Skeletal muscle satellite cell (primary cell): ENCODE measurements at regions not wholly inside any gene's neighbourhood (a gene's known extent, or its start where the extent isn't known, plus 50 kb on each side); places are given as distances from the start of the nearest gene placed in this dataset.

ENCODE experiments used
- H3K27me3 ChIP-seq: 2 replicates; pipeline ENCODE4 v1.7.0; 2013; ENCODE audit warnings: low read length; ENCODE audit not compliant: control insufficient read depth, insufficient read depth
- H3K36me3 ChIP-seq: 2 replicates; pipeline ENCODE4 v1.7.0; 2013; ENCODE audit warnings: mild to moderate bottlenecking, control low read depth, low read length; ENCODE audit not compliant: insufficient read depth
- H3K4me1 ChIP-seq: 2 replicates; pipeline ENCODE4 v1.7.0; 2013; ENCODE audit warnings: low read length; ENCODE audit not compliant: control insufficient read depth, insufficient read depth
- H3K4me2 ChIP-seq: 2 replicates; pipeline ENCODE4 v1.7.0; 2013; ENCODE audit warnings: mild to moderate bottlenecking, low read length
- H3K4me3 ChIP-seq: 2 replicates; pipeline ENCODE4 v1.7.0; 2013; ENCODE audit warnings: low read length
- H3K9ac ChIP-seq: 2 replicates; pipeline ENCODE4 v1.7.0; 2013; ENCODE audit warnings: mild to moderate bottlenecking, low read depth, low read length, moderate library complexity
- H3K9me3 ChIP-seq: replicated peaks from 2 replicates; pipeline ENCODE4 v1.7.0; 2013; ENCODE audit warnings: mild to moderate bottlenecking, control low read depth, low read length

- Histone ChIP-seq H3K36me3 (no peaks in the 10 kb centered on the region), H3K4me1 (no peaks in the 10 kb centered on the region), H3K4me3 (no peak overlapping the region), H3K27me3 (no peaks in the 10 kb centered on the region), H3K4me2 (no peak overlapping the region), H3K9ac (no peak overlapping the region), H3K9me3 (no peaks in the 10 kb centered on the region)
Measured at GRCh38 chr1:198042168-198042567, 114.6 kb upstream of the NEK7 start.

- Histone ChIP-seq H3K4me3 (no peak overlapping the region), H3K36me3 (no peaks in the 10 kb centered on the region), H3K4me2 (no peak overlapping the region), H3K27me3 (no peaks in the 10 kb centered on the region), H3K9ac (no peak overlapping the region), H3K4me1 (no peaks in the 10 kb centered on the region), H3K9me3 (no peaks in the 10 kb centered on the region)
Measured at GRCh38 chr1:198047913-198048312, 108.9 kb upstream of the NEK7 start.

GRCh38 chr1:198054510-198054909 lies 102.3 kb upstream of the NEK7 start:
- no peaks in the 10 kb centered on the region for H3K9me3 ChIP-seq
- H3K9ac ChIP-seq = no peak overlapping the region
- H3K4me3 ChIP-seq = no peak overlapping the region
- no peak overlapping the region for H3K4me2 ChIP-seq
- no peaks in the 10 kb centered on the region for H3K4me1 ChIP-seq
- H3K36me3 ChIP-seq = no peaks in the 10 kb centered on the region
- no peaks in the 10 kb centered on the region for H3K27me3 ChIP-seq

- no peak overlapping the region for H3K4me2 ChIP-seq
- no peak overlapping the region for H3K4me3 ChIP-seq
- no peaks in the 10 kb centered on the region for H3K36me3 ChIP-seq
- no peaks in the 10 kb centered on the region for H3K9me3 ChIP-seq
- H3K4me1 ChIP-seq = no peaks in the 10 kb centered on the region
- no peaks in the 10 kb centered on the region for H3K27me3 ChIP-seq
- H3K9ac ChIP-seq = no peak overlapping the region
Measured at GRCh38 chr1:198056255-198056654, 100.5 kb upstream of the NEK7 start.

- H3K27me3 ChIP-seq = no peaks in the 10 kb centered on the region
- no peaks in the 10 kb centered on the region for H3K4me1 ChIP-seq
- no peak overlapping the region for H3K4me3 ChIP-seq
- H3K9ac ChIP-seq = no peak overlapping the region
- H3K9me3 ChIP-seq = no peaks in the 10 kb centered on the region
- no peak overlapping the region for H3K4me2 ChIP-seq
- no peaks in the 10 kb centered on the region for H3K36me3 ChIP-seq
Measured at GRCh38 chr1:198064181-198064580, 92.6 kb upstream of the NEK7 start.

GRCh38 chr1:198068285-198068684 lies 88.5 kb upstream of the NEK7 start:
- no peaks in the 10 kb centered on the region for H3K9me3 ChIP-seq
- H3K4me1 ChIP-seq = no peaks in the 10 kb centered on the region
- H3K36me3 ChIP-seq = no peaks in the 10 kb centered on the region
- H3K27me3 ChIP-seq = no peaks in the 10 kb centered on the region
- H3K4me2 ChIP-seq = no peak overlapping the region
- H3K9ac ChIP-seq = no peak overlapping the region
- no peak overlapping the region for H3K4me3 ChIP-seq

- H3K36me3 ChIP-seq = no peaks in the 10 kb centered on the region
Measured at GRCh38 chr1:198072177-198072576, 84.6 kb upstream of the NEK7 start.

GRCh38 chr1:198075296-198075695 lies 81.5 kb upstream of the NEK7 start:
- Histone ChIP-seq H3K4me1 (no peaks in the 10 kb centered on the region), H3K4me2 (no peak overlapping the region), H3K36me3 (no peaks in the 10 kb centered on the region), H3K9ac (no peak overlapping the region), H3K4me3 (no peak overlapping the region), H3K27me3 (no peaks in the 10 kb centered on the region), H3K9me3 (no peaks in the 10 kb centered on the region)

More at GRCh38 chr1:198072177-198072576, 84.6 kb upstream of the NEK7 start:
- no peak overlapping the region for H3K4me3 ChIP-seq
- H3K4me2 ChIP-seq = no peak overlapping the region
- no peaks in the 10 kb centered on the region for H3K4me1 ChIP-seq
- no peak overlapping the region for H3K9ac ChIP-seq
- no peaks in the 10 kb centered on the region for H3K27me3 ChIP-seq
- H3K9me3 ChIP-seq = no peaks in the 10 kb centered on the region

GRCh38 chr1:198079432-198079951 lies 77.3 kb upstream of the NEK7 start:
- Histone ChIP-seq H3K27me3 (no peaks in the 10 kb centered on the region), H3K9me3 (no peaks in the 10 kb centered on the region), H3K4me1 (no peaks in the 10 kb centered on the region), H3K4me2 (no peak overlapping the region), H3K4me3 (no peak overlapping the region), H3K36me3 (no peaks in the 10 kb centered on the region), H3K9ac (no peak overlapping the region)

- Histone ChIP-seq H3K4me3 (no peak overlapping the region), H3K27me3 (no peaks in the 10 kb centered on the region), H3K4me1 (no peaks in the 10 kb centered on the region), H3K4me2 (no peak overlapping the region), H3K36me3 (no peaks in the 10 kb centered on the region), H3K9ac (no peak overlapping the region), H3K9me3 (no peaks in the 10 kb centered on the region)
Measured at GRCh38 chr1:198082576-198082975, 74.2 kb upstream of the NEK7 start.

- H3K4me3 ChIP-seq = no peak overlapping the region
- H3K36me3 ChIP-seq = no peaks in the 10 kb centered on the region
- no peaks in the 10 kb centered on the region for H3K9me3 ChIP-seq
- peaks cover 2% of the 10 kb centered on the region for H3K4me1 ChIP-seq
- no peak overlapping the region for H3K4me2 ChIP-seq
- H3K9ac ChIP-seq = no peak overlapping the region
- no peaks in the 10 kb centered on the region for H3K27me3 ChIP-seq
Measured at GRCh38 chr1:198083549-198083948, 73.2 kb upstream of the NEK7 start.

- H3K4me3 ChIP-seq = no peak overlapping the region
- no peaks in the 10 kb centered on the region for H3K9me3 ChIP-seq
- H3K9ac ChIP-seq = no peak overlapping the region
- no peak overlapping the region for H3K4me2 ChIP-seq
- no peaks in the 10 kb centered on the region for H3K27me3 ChIP-seq
- H3K36me3 ChIP-seq = no peaks in the 10 kb centered on the region
- peaks cover 7% of the 10 kb centered on the region for H3K4me1 ChIP-seq
Measured at GRCh38 chr1:198084241-198084908, 72.4 kb upstream of the NEK7 start.
